T-helper 2 cell (primary cell): ENCODE measurements at regions not wholly inside any gene's neighbourhood (a gene's known extent, or its start where the extent isn't known, plus 50 kb on each side); places are given as distances from the start of the nearest gene placed in this dataset.
"Not testable (repeated sequence)": the region's sequence is repeated elsewhere in the genome, so short reads cannot be mapped to it uniquely, and the experiment has no call there.

Experiments used
- DNase-seq, 5 experiments: peaks; one replicate each; pipeline versions ENCODE4 v3.0.0 to v3.0.0-alpha.2; 2012 to 2022

DNA sequence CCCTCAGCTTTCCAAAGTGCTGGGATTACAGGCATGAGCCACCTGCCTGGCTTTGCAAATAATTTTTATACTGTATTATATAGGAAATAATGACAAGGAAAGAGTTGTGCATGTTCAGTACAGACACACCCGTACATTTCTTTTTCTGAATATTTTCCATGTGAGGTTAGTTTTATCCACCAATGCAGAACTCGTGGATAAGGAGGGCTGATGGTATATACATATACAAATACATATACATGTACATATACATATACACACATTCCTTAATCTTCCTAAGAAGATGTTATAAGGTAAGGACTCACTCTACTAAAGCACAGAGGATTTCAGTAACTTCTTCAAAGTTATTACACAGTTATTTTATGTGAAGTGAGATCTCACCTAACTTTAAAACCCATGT, 925.8 kb downstream of the C4orf33 start:
- no peak for DNase-seq

DNA sequence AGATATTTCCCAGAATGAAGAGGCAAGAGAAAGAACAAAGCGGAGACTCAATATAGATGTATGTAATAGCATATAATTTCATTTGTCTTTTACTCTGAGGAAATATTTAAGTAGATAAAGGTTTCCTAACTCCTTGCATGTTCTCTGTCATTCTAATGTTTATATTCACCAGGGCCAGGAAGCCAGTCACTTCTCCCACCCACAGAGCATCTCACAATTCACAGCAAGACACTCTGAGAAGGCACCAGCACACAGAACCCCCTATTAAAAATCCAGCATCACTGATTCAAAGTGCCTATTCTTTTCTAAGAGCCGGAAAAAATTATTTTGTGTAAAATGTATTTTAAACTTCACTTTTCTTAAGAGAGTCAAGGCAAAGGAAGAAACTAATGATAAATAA, 927.1 kb downstream of the C4orf33 start:
- no peak for DNase-seq

DNA sequence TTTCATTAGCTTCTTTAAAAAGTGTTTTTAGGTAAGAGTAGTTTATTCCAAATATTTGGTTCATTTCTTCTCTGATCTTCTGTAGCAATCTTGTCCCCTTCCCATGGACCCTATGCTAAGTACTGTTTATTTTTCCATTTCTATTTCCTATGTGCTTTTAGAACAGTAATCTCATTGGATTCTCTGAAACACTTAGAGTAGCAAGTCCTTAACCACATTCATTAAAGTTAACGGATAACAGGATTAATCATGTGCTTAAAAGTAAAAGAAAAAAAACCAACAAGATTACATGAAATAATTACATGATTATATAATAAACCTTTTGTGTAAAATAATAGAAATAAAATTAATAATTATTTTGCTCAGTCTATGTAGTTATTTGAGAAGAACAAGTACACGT, 929.7 kb downstream of the C4orf33 start:
- DNase-seq, result no peak

DNA sequence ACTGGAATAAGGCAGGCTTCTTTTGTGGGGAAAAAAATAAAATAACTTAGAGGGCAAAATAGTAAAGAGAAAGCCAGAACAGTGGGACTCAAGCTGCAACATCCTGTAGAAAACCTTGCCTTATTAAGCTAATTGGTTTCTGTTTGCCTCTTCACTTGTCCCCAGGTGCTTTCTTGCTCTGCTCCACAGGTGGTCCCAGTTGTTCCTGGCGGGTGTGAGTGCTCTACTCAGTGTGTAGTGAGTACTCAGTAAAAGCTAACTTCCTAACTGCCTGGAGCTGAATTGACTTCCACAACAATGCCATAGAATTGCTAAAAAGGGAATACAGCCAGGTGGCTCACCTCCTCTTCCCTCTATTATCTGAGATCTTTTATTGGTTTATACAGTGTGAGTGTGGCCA, 930.2 kb downstream of the C4orf33 start:
- DNase-seq, result no peak

DNA sequence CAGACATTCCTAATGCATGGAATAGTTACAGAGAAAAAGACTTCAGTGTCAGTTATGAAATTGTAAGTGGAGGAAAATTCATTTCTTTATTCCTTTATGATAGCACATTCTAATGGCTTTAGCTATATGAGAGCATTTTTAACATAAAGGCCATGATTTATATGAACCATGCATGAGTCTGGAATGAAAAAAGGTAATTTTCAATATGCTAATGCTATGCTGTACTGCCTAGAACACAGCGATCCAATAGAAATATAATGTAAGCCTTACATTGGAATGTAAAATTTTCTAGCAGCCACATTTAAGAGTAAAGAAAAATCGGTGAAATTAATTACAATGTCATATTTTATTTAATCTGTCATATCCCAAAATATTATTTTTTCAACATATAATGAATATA, 932.0 kb downstream of the C4orf33 start:
- no peak for DNase-seq

DNA sequence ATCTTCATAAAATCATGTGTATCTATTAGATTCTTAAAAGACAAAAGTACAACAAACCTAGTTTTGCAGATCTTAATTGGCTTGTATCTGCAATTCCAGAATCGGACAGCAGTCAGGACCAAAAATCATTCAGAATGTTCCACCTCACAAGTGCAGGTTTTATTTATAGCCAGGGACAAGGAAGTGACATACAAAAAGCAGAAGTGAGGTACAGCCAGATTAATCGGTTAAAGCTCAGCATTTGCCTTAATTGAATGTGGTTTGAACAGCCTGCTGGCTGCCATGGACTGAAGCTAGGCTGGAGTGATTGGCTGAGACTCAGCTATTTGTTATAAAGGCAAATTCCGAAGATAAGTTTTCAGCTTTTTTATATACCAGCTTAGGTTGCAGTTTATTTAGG, 932.6 kb downstream of the C4orf33 start:
- no peak for DNase-seq

DNA sequence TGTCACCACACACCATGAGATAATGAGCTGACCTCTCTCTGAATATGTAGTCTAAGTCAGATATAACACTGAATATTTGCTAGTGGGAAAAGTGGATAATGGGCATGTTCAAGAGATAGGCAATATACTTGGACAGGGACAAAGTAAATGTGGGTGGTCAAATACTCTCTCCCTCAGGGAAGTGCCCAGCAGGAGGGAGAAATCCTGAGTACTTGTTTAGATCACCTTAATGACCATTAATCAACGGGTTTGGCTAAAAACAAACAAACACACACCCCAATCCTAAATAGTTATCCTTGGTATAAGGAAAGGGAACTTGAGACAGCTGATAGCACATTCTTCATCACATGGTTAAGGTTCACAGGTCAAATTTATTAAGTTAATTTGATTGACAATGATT, 933.5 kb downstream of the C4orf33 start:
- no peak for DNase-seq

DNA sequence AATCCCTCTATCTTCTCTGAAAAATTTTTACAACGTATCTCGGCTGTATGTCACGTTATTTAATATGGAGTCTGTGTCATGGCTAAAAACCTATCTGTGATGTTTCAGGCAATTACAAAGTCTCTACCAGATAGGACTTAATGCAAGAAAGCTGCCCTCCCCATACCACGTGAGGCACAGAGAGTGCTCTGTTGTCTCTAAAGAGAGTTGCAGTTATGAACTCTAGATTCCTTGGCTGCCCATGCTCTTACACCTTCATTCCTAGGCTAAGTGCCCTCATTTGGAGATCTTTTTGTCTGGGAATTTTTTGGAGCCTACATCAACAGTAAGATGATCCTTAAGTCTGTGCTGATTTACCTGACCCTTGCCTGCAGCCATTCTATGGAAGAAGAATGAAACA, 935.9 kb downstream of the C4orf33 start:
- DNase-seq, result no peak

DNA sequence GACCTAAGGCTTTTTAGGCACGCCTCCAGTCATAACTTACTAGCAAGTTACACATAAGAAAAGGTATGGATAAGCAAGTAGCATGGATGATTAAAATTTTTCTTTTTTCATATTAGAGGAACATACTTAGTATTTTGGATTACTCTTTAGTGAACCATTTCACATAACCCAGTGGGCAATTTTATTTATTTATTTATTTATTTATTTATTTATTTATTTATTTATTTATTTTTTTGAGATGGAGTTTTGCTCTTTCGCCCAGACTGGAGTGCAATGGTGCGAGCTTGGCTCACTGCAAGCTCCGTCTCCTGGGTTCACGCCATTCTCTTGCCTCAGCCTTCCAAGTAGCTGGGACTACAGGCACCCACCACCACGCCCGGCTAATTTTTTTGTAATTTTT, 937.7 kb downstream of the C4orf33 start:
- DNase-seq, result not testable (repeated sequence)

DNA sequence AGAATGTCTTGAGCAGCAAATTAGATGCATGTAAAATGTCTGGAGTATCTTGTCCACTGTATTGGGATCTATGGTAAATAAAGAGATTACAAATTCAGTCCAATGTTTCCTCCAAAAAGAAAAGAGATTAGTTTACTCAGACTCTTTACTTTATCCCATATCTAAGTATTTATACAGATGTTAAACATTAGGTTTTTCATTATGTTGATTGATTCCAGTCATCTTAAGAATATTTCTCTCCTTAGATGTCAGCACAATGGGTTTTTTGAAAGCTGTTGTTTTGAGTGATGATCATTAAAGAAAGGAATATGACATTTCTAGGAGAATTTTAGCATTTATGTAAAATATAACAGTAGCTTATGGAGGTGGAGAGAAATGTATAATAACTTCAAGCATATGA, 938.9 kb downstream of the C4orf33 start:
- no peak for DNase-seq

DNA sequence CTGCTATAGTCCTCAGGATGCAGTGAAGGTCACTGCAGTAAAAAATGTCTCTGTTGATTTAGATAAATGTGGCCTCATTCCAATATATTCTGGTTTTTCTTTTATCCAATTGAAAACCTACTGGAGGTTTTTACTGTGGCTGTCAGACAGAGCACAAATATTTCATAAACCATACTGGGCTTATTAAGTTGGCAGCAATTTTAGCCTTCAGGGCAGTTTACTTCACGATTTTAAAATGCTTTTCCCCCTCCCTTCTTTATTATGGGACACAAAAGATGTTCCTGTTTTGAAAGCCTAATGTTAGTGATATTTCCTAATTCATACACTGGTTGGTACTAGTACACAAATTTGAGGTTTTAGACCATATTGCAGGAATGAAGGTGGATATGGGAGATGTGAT, 939.4 kb downstream of the C4orf33 start:
- no peak for DNase-seq

DNA sequence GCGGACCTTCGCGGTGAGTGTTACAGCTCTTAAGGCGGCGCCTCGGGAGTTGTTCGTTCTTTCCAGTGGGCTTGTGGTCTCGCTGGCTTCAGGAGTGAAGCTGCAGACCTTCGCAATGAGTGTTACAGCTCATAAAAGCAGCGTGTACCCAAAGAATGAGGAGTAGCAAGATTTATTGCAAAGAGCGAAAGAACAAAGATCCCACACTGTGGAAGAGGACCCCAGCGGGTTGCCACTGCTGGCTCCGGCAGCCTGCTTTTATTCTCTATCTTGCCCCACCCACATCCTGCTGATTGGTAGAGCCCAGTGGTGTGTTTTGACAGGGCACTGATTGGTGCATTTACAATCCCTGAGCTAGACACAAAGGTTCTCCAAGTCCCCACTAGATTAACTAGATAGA, 941.9 kb downstream of the C4orf33 start:
- DNase-seq, result not testable (repeated sequence)

DNA sequence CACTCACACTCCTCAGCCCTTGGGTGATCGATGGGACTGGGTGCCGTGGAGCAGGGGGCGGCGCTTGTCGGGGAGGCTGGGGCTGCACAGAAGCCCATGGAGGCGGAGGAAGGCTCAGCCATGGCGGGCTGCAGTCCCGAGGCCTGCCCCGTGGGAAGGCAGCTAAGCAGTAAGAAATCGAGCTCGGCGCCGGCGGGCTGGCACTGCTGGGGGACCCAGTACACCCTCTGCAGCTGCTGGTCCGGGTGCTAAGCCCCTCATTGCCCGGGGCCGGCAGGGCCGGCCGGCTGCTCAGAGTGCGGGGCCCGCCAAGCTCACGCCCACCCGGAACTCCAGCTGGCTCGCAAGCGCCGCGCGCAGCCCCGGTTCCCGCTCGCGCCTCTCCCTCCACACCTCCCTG, 942.6 kb downstream of the C4orf33 start:
- DNase-seq, result not testable (repeated sequence)

DNA sequence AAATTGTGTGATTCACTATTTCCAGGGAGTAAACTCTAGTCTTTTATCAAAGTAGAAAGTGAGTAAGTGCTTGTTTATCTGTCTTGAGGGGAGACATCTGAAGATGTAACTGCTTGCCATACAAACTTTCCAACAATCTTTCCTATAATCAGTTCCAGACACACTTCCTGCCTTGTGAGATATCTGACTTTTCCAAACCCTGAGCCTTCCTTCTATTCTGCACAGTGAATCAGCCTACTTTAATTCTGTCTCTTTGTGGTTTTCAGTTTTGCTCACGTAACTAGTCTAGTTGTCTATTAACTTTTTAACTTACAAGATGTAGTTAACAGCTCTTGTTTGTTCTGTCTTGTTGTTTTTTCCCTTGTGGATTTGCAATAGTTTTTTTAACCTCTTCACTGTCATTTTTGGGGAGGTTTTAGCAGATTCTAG, 947.8 kb downstream of the C4orf33 start:
- DNase-seq, result no peak

DNA sequence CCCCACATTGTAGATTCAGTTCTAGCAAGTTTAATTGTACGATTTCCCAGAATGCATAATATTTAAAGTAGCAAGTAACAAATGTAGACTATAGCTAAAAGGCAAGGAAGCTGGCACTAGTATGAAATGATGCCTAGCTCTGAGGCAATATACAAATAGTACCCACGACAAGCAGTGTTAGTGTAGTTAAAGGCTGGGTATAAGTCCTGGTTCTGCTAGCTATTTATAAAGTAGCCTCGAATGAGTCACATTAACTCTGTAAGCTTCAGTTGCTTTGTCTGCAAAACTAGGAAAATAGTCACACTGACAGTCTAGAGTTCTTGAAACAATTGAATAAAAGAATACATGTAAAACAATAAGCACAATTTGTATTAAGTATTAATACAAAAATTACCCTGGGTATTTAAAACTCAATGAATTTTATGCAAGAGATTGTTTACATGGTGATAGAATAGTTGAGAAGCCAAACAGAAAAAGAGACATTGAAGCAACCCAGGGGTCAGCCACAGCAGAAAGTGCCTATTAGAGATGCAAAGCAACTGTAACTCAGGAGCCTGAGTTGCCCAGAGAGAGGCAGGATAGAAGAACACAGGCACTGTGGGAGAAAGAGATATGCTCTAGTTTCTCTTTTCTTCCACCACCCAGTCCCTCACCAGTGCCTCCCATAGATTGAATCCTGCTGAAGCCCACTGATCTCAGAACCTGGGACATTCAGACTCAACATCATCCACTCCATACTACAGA, 949.0 kb downstream of the C4orf33 start:
- DNase-seq, result no peak

DNA sequence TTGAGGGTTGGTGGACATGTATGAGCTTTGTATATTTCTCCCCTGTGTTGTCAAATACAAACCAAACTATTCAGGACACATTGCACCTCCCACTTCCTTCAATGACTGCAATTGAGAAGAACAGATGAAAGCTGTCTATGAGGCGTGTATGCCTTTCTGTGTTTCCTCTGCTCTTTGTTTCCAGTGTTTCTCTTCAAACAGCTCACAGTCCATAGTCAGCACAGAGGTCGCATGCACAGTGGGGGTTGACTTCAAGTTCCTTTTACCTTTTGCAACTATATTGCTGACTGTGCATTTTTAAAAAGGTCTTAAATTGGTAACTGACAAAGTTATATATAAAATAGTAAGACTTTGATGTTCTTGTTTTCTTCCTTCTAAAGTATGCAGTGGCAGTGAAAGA, 957.8 kb downstream of the C4orf33 start:
- no peak for DNase-seq

DNA sequence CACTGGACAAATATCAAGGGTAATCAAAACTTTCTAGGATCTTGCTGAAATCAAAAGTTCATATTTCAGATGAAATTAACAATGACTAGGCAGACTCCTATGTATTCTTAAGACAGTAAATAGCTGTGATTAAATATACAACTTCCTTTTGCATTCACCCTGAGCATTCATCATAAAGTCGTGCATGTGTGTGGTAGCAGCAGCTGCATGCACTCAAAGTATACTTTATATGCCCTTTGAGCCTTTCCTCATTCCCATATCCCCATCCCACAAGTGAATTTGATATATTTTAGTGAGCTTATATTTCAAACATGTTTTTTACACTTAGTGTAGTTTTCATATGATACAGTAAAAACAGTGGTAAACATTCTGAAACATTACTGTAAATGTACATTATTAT, 959.0 kb downstream of the C4orf33 start:
- no peak for DNase-seq

DNA sequence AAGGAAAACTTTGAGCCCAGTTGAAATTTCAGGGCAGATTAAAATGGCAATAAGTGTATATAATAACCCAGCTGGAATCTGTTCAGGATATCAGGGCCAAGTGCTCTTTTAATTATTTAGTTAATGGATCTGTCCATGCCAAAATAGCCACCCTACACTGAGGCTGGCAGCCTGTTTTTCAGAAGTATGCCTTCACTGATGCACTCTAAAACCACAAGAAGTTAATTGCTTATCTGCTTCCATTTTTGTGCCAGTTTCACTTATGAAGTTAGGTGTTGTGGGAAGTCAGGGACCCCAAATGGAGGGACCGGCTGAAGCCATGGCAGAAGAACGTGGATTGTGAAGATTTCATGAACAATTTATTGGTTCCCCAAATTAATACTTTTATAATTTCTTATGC, 960.3 kb downstream of the C4orf33 start:
- no peak for DNase-seq

DNA sequence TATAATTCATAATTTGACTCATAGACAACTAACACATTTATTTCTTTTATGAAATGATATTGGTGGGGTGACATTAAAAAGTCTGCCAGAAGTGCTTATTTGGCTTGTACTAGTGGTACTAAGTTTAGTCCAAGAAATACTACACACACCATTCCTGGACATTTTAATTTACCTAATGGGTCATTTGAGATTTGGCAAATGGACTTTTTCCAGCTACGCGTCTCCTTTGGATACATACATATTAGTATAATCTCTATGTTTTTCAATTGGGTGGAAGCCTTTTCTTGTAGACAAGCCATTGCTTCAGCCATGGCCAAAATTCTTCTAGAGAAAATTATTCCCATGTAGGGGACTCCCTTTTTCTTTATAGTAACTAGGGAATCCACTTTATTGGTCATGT, 968.5 kb downstream of the C4orf33 start:
- no peak for DNase-seq

DNA sequence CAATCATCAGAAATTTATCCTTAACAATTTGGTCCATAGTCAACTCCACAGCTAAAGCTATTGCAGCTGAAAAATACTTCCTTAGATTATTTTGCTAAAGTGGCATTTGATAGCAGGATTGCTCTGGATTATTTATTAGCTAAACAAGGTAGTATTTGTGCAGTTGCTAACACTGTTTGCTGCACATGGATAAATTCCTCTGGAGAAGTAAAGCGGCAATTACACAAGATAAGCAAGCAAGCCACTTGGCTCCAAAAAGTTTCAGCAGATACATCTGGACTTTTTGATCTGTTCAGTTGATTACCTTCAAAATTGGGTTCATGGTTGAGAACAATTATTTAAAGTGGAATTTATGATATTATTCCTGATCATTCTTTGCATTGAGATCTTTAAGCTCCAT, 971.5 kb downstream of the C4orf33 start:
- DNase-seq, result no peak

DNA sequence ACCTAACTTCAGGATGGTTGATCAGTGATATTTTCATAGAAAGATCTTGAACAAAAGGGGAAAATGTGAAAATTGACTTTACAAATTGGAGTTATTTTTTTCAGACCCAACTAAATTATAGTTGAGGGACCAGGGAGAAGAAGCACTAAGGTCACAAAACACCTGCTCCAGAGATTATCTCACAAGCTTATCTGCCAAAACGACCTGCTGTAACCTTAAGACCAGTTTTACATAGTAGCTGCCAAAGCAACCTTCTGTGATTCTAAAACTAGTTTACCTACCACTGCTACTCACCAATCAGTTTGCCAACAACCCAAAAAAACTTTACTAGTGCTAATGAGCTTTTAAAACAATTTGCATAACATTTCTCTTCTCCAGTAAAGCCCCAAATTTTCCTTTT, 972.1 kb downstream of the C4orf33 start:
- DNase-seq, result no peak

DNA sequence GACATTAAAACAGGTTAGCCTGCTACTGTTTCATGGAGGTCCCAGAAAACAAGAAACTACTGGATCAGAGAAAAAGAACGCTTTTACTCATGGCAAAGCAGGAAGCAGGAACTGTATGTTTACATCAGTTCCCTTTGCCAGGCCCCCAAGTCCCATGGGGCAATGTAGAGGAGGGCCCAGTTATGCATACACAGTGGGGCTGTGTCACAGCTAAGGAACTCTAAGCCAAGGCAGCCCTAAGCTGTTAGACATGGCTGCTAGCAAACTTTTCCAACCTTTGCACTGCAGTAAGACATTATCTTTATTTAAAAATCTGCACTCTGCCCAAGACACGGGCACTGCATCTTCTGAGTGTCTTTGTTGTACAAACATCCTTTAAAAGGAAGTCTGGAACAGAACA, 975.8 kb downstream of the C4orf33 start:
- no peak for DNase-seq

DNA sequence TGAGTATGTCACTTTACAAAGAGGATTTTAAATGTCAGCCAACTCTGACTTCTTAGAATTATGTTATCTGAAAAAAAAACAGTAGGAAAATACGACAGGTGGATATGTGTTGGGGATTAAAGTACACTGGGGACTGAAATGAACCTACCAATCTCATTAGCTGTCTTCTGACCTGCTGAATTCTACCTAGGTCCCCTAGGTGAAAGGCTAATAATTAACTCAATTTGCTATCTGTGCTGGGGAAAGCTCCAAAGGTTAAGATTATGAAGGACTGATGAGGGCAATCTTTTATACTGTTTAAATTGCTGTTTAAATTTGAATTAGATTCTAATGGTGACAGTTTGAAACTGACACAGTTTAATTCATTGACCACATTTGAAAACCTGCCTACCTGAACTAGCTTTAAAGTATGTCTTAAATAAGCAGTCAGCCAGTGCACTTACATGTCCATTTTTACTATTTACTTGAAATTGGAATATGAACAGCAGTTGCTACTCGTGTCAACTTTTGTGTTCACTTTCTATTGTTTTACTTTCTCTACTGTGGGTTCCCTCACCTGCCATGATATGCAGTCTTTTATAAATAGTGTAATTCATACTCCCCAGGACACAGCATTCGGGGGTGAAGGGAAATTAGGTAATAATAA, 977.3 kb downstream of the C4orf33 start:
- no peak for DNase-seq

DNA sequence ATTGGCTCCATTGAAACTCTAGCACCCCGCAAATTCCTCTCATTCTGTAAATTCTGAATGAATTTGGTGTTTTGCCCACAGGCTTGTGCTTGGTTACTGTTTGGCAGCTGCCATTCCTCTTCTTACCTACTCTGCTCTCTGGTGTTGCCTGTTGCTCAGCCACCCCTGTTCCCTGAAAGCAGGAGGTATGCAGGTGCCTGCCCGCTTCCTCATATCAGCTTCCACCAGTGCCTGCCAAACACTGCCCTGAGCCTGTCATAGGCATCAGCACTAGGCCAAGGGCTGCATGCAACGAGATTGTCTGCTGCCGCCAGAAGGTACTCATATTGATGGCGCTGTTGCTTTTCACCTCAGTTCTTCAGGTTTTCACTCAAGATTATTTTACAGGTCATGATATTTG, 978.1 kb downstream of the C4orf33 start:
- DNase-seq, result no peak

DNA sequence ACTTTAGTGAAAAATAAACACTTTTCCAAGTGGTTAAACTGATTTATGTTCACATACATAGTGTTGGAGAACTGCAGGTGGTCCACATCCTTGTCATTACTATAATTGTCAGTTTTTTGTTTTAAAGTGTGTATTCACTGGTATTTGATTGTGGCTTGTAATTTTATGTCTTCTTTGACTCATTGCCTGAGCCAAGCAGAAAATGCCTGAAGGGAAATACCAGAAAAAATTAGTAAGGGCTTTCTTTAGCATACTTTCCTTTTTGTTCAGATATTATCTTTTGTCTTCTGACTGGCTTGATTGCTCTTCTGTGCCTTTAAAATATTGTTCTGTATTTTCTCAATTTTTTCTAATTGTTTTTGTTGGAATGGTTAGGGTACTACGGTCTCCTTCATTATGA, 981.3 kb downstream of the C4orf33 start:
- no peak for DNase-seq
